HEK293 (cell line): ENCODE measurements at regions not wholly inside any gene's neighbourhood (a gene's known extent, or its start where the extent isn't known, plus 50 kb on each side); places are given as distances from the start of the nearest gene placed in this dataset.

Source experiments
- CTCF ChIA-PET: fragments of 350-600 bp; formaldehyde crosslinking; extraction: SDS; loops from one replicate; lab custom pipeline; 2021; ENCODE audit warnings: antibody characterized with exemption; lab: Yijun Ruan, JAX
- POLR2A ChIA-PET: fragments of 300-600 bp; formaldehyde crosslinking; extraction: SDS; loops from one replicate; lab custom pipeline; 2020; ENCODE audit warnings: antibody characterized with exemption, inconsistent platforms; lab: Yijun Ruan, JAX
- H3K27ac ChIP-seq: fragments of 200-500 bp; sonication (Bioruptor generic); 2 replicates; pipeline ENCODE4 v1.5.1; 2014; ENCODE audit warnings: low read depth, low read length, control low read depth, inconsistent platforms; ENCODE audit errors: extremely low read depth
- H3K36me3 ChIP-seq, 2 experiments: fragments of 200-500 bp in 1 of 2; sonication (Bioruptor generic) in 1 of 2; 1 replicate in 1 of 2; 2 replicates in 1 of 2; pipeline ENCODE4 v1.5.1; 2014 to 2017; ENCODE audit warnings: inconsistent platforms in 2 of 2, low read length in 2 of 2; ENCODE audit not compliant: control insufficient read depth in 2 of 2, insufficient read depth in 1 of 2
- H3K4me1 ChIP-seq: fragments of 200-500 bp; sonication (Bioruptor generic); 2 replicates; pipeline ENCODE4 v1.5.1; 2014; ENCODE audit warnings: mild to moderate bottlenecking, low read length, inconsistent platforms; ENCODE audit not compliant: control insufficient read depth, insufficient read depth
- H3K4me3 ChIP-seq: 2 replicates; pipeline ENCODE4 v1.5.1; 2011; ENCODE audit warnings: low read depth, mild to moderate bottlenecking, control low read depth, low read length, moderate library complexity
- H3K9me3 ChIP-seq: fragments of 200-500 bp; sonication (Bioruptor generic); 2 replicates; pipeline ENCODE4 v1.5.1; 2014; ENCODE audit warnings: low read depth, low read length, inconsistent platforms; ENCODE audit not compliant: control insufficient read depth, insufficient read depth
- GLIS2 ChIP-seq: fragments of 450-650 bp; formaldehyde crosslinking; IDR thresholded peaks from 2 replicates; pipeline ENCODE4 v1.5.1; 2016; ENCODE audit warnings: missing biosample characterization, missing genetic modification characterization
- HOXA7 ChIP-seq: sonication (generic); formaldehyde crosslinking; IDR thresholded peaks from 2 replicates; pipeline ENCODE4 v1.8.1; 2022; ENCODE audit warnings: missing genetic modification reagents, borderline replicate concordance
- SCRT2 ChIP-seq: fragments of 450-650 bp; formaldehyde crosslinking; IDR thresholded peaks from 2 replicates; pipeline ENCODE4 v1.5.1; 2016; ENCODE audit warnings: missing biosample characterization, missing genetic modification characterization
- WT1 ChIP-seq: fragments of 450-650 bp; formaldehyde crosslinking; IDR thresholded peaks from 2 replicates; pipeline ENCODE4 v1.5.1; 2016; ENCODE audit warnings: missing biosample characterization, missing genetic modification characterization
- ZNF354C ChIP-seq: fragments of 450-650 bp; formaldehyde crosslinking; IDR thresholded peaks from 2 replicates; pipeline ENCODE4 v1.5.1; 2016; ENCODE audit warnings: missing biosample characterization, missing genetic modification characterization, low read depth, borderline replicate concordance
- ZNF596 ChIP-seq: fragments of 450-650 bp; IDR thresholded peaks from 2 replicates; pipeline ENCODE4 v1.5.0; 2018; ENCODE audit warnings: missing biosample characterization, mild to moderate bottlenecking, missing genetic modification characterization, moderate library complexity
- ZNF670 ChIP-seq: fragments of 450-650 bp; formaldehyde crosslinking; IDR thresholded peaks from 2 replicates; pipeline ENCODE4 v1.5.1; 2016; ENCODE audit warnings: missing biosample characterization, missing genetic modification characterization, low read depth
- ZNF777 ChIP-seq: fragments of 450-650 bp; formaldehyde crosslinking; IDR thresholded peaks from 2 replicates; pipeline ENCODE4 v1.5.1; 2017; ENCODE audit warnings: missing biosample characterization, missing genetic modification characterization, borderline replicate concordance
- ZNF791 ChIP-seq: fragments of 450-650 bp; formaldehyde crosslinking; IDR thresholded peaks from 2 replicates; pipeline ENCODE4 v1.5.1; 2016; ENCODE audit warnings: missing biosample characterization, missing genetic modification characterization
- TF ChIP-seq, protein P1 (sequence below): fragments of 450-650 bp; formaldehyde crosslinking; conservative IDR thresholded peaks from 2 replicates; pipeline ENCODE4 v1.5.1; 2016; ENCODE audit warnings: low read depth, missing biosample characterization, missing genetic modification characterization
- TF ChIP-seq, protein P2 (sequence below): fragments of 450-650 bp; formaldehyde crosslinking; IDR thresholded peaks from 2 replicates; pipeline ENCODE4 v1.5.1; 2016; ENCODE audit warnings: missing biosample characterization, missing genetic modification characterization, borderline replicate concordance
- TF ChIP-seq, protein P3 (sequence below): fragments of 450-650 bp; formaldehyde crosslinking; IDR thresholded peaks from 2 replicates; pipeline ENCODE4 v1.5.1; 2017; ENCODE audit warnings: missing biosample characterization, missing genetic modification characterization
- TF ChIP-seq, protein P4 (sequence below): fragments of 450-650 bp; formaldehyde crosslinking; IDR thresholded peaks from 2 replicates; pipeline ENCODE4 v1.5.1; 2016; ENCODE audit warnings: missing biosample characterization, missing genetic modification characterization
- TF ChIP-seq, protein P5 (sequence below): fragments of 450-650 bp; formaldehyde crosslinking; conservative IDR thresholded peaks from 2 replicates; pipeline ENCODE4 v1.5.1; 2016; ENCODE audit warnings: low read depth, missing biosample characterization, missing genetic modification characterization

DNA sequence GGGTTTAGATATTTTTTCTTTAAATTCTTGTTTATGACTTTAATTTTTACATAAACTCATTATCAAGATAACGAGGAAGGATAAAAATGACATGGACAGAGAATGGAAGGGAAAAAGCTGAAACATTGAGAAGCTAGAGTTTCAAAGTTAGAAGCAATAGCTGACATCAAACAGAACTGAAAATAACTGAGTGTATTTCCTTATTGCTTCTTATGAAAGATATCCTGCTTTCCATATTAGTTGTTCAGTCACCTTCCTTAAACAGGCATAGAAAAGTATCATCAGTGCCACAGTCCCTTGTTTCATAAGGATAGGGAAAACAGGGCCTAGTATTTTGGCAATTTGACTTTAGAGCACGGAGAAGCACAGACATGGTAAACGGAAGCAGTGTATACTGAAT is 460.5 kb upstream of the GHITM start:
- POLR2A ChIA-PET, result no interaction called here
- Histone ChIP-seq H3K27ac (no peak overlapping the region), H3K9me3 (no peaks in the 10 kb centered on the region), H3K4me3 (no peak overlapping the region), H3K4me1 (no peaks in the 10 kb centered on the region), H3K36me3 (no peaks in the 10 kb centered on the region)
- TF ChIP-seq, protein P1, sequence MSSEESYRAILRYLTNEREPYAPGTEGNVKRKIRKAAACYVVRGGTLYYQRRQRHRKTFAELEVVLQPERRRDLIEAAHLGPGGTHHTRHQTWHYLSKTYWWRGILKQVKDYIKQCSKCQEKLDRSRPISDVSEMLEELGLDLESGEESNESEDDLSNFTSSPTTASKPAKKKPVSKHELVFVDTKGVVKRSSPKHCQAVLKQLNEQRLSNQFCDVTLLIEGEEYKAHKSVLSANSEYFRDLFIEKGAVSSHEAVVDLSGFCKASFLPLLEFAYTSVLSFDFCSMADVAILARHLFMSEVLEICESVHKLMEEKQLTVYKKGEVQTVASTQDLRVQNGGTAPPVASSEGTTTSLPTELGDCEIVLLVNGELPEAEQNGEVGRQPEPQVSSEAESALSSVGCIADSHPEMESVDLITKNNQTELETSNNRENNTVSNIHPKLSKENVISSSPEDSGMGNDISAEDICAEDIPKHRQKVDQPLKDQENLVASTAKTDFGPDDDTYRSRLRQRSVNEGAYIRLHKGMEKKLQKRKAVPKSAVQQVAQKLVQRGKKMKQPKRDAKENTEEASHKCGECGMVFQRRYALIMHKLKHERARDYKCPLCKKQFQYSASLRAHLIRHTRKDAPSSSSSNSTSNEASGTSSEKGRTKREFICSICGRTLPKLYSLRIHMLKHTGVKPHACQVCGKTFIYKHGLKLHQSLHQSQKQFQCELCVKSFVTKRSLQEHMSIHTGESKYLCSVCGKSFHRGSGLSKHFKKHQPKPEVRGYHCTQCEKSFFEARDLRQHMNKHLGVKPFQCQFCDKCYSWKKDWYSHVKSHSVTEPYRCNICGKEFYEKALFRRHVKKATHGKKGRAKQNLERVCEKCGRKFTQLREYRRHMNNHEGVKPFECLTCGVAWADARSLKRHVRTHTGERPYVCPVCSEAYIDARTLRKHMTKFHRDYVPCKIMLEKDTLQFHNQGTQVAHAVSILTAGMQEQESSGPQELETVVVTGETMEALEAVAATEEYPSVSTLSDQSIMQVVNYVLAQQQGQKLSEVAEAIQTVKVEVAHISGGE (tag by site-specific recombination), result no peak
- TF ChIP-seq, protein P2, sequence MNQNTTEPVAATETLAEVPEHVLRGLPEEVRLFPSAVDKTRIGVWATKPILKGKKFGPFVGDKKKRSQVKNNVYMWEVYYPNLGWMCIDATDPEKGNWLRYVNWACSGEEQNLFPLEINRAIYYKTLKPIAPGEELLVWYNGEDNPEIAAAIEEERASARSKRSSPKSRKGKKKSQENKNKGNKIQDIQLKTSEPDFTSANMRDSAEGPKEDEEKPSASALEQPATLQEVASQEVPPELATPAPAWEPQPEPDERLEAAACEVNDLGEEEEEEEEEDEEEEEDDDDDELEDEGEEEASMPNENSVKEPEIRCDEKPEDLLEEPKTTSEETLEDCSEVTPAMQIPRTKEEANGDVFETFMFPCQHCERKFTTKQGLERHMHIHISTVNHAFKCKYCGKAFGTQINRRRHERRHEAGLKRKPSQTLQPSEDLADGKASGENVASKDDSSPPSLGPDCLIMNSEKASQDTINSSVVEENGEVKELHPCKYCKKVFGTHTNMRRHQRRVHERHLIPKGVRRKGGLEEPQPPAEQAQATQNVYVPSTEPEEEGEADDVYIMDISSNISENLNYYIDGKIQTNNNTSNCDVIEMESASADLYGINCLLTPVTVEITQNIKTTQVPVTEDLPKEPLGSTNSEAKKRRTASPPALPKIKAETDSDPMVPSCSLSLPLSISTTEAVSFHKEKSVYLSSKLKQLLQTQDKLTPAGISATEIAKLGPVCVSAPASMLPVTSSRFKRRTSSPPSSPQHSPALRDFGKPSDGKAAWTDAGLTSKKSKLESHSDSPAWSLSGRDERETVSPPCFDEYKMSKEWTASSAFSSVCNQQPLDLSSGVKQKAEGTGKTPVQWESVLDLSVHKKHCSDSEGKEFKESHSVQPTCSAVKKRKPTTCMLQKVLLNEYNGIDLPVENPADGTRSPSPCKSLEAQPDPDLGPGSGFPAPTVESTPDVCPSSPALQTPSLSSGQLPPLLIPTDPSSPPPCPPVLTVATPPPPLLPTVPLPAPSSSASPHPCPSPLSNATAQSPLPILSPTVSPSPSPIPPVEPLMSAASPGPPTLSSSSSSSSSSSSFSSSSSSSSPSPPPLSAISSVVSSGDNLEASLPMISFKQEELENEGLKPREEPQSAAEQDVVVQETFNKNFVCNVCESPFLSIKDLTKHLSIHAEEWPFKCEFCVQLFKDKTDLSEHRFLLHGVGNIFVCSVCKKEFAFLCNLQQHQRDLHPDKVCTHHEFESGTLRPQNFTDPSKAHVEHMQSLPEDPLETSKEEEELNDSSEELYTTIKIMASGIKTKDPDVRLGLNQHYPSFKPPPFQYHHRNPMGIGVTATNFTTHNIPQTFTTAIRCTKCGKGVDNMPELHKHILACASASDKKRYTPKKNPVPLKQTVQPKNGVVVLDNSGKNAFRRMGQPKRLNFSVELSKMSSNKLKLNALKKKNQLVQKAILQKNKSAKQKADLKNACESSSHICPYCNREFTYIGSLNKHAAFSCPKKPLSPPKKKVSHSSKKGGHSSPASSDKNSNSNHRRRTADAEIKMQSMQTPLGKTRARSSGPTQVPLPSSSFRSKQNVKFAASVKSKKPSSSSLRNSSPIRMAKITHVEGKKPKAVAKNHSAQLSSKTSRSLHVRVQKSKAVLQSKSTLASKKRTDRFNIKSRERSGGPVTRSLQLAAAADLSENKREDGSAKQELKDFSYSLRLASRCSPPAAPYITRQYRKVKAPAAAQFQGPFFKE (tag by site-specific recombination), result no peak
- TF ChIP-seq, protein P3, sequence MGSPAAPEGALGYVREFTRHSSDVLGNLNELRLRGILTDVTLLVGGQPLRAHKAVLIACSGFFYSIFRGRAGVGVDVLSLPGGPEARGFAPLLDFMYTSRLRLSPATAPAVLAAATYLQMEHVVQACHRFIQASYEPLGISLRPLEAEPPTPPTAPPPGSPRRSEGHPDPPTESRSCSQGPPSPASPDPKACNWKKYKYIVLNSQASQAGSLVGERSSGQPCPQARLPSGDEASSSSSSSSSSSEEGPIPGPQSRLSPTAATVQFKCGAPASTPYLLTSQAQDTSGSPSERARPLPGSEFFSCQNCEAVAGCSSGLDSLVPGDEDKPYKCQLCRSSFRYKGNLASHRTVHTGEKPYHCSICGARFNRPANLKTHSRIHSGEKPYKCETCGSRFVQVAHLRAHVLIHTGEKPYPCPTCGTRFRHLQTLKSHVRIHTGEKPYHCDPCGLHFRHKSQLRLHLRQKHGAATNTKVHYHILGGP (tag by site-specific recombination), result no peak
- TF ChIP-seq HOXA7 (CRISPR knock-in tag) (no peak), ZNF777 (tag by site-specific recombination) (no peak)
- TF ChIP-seq, protein P4, sequence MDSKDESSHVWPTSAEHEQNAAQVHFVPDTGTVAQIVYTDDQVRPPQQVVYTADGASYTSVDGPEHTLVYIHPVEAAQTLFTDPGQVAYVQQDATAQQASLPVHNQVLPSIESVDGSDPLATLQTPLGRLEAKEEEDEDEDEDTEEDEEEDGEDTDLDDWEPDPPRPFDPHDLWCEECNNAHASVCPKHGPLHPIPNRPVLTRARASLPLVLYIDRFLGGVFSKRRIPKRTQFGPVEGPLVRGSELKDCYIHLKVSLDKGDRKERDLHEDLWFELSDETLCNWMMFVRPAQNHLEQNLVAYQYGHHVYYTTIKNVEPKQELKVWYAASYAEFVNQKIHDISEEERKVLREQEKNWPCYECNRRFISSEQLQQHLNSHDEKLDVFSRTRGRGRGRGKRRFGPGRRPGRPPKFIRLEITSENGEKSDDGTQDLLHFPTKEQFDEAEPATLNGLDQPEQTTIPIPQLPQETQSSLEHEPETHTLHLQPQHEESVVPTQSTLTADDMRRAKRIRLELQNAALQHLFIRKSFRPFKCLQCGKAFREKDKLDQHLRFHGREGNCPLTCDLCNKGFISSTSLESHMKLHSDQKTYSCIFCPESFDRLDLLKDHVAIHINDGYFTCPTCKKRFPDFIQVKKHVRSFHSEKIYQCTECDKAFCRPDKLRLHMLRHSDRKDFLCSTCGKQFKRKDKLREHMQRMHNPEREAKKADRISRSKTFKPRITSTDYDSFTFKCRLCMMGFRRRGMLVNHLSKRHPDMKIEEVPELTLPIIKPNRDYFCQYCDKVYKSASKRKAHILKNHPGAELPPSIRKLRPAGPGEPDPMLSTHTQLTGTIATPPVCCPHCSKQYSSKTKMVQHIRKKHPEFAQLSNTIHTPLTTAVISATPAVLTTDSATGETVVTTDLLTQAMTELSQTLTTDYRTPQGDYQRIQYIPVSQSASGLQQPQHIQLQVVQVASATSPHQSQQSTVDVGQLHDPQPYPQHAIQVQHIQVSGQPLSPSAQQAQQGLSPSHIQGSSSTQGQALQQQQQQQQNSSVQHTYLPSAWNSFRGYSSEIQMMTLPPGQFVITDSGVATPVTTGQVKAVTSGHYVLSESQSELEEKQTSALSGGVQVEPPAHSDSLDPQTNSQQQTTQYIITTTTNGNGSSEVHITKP (tag by site-specific recombination), result no peak
- CTCF ChIA-PET, result no interaction called here

DNA sequence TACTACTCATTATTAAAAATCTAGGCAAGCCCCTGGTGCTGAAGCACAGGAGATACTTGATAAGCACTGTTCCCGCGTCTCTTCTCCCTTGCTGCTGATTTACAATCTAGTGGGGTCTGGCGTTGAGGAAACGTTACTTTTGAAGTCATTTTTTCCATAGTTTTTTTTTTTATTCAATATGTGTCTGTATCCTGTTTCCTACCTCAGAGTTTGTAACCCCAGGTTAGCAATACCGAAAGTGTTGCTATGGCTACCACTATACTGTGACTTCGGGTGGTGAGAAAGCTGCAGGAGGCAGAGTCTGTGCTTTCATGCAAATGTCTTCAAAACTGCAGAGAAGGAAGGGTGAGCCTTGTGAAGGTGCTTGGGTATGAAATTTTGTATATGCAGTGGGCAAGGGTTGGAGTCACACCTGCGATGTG is 458.8 kb upstream of the GHITM start:
- Histone ChIP-seq H3K4me1 (no peaks in the 10 kb centered on the region), H3K36me3 (no peaks in the 10 kb centered on the region), H3K27ac (no peak overlapping the region), H3K4me3 (no peak overlapping the region), H3K9me3 (no peaks in the 10 kb centered on the region)
- POLR2A ChIA-PET, result no interaction called here
- CTCF ChIA-PET, result no interaction called here
- TF ChIP-seq, protein P5, sequence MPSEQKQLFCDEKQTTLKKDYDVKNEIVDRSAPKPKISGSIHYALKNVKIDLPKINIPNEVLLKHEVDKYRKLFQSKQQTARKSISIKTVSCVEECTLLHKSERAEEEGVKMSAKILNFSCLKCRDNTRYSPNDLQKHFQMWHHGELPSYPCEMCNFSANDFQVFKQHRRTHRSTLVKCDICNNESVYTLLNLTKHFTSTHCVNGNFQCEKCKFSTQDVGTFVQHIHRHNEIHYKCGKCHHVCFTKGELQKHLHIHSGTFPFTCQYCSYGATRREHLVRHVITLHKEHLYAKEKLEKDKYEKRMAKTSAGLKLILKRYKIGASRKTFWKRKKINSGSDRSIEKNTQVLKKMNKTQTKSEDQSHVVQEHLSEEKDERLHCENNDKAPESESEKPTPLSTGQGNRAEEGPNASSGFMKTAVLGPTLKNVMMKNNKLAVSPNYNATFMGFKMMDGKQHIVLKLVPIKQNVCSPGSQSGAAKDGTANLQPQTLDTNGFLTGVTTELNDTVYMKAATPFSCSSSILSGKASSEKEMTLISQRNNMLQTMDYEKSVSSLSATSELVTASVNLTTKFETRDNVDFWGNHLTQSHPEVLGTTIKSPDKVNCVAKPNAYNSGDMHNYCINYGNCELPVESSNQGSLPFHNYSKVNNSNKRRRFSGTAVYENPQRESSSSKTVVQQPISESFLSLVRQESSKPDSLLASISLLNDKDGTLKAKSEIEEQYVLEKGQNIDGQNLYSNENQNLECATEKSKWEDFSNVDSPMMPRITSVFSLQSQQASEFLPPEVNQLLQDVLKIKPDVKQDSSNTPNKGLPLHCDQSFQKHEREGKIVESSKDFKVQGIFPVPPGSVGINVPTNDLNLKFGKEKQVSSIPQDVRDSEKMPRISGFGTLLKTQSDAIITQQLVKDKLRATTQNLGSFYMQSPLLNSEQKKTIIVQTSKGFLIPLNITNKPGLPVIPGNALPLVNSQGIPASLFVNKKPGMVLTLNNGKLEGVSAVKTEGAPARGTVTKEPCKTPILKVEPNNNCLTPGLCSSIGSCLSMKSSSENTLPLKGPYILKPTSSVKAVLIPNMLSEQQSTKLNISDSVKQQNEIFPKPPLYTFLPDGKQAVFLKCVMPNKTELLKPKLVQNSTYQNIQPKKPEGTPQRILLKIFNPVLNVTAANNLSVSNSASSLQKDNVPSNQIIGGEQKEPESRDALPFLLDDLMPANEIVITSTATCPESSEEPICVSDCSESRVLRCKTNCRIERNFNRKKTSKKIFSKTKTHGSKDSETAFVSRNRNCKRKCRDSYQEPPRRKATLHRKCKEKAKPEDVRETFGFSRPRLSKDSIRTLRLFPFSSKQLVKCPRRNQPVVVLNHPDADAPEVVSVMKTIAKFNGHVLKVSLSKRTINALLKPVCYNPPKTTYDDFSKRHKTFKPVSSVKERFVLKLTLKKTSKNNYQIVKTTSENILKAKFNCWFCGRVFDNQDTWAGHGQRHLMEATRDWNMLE (tag by site-specific recombination), result no peak
- TF ChIP-seq ZNF670 (tag by site-specific recombination), result no peak
- TF ChIP-seq SCRT2 (tag by site-specific recombination), result no peak
- TF ChIP-seq ZNF791, result no peak
- no peak for TF ChIP-seq ZNF596 (tag by site-specific recombination)
- TF ChIP-seq WT1 (tag by site-specific recombination), result no peak
- no peak for TF ChIP-seq GLIS2
- no peak for TF ChIP-seq ZNF354C (tag by site-specific recombination)
